ENCODE measurements at regions not wholly inside any gene's neighbourhood (a gene's known extent, or its start where the extent isn't known, plus 50 kb on each side); places are given as distances from the start of the nearest gene placed in this dataset.

GRCh38 chr16:63244631-63245030 is 1208.4 kb upstream of the CDH8 start:
- Histone ChIP-seq H3K9me2 (ENCODE audit: insufficient read depth, low read length) (no peaks in the 10 kb centered on the region), H3K27ac (ENCODE audit: low read length) (no peak overlapping the region), H3K9ac (ENCODE audit: low read length) (no peak overlapping the region), H3K4me2 (ENCODE audit: low read length) (no peak overlapping the region), H4K20me1 (ENCODE audit: insufficient read depth) (no peaks in the 10 kb centered on the region), H3K79me2 (replicated peaks; ENCODE audit: insufficient read depth, low read length) (no peaks in the 10 kb centered on the region), H3F3A (ENCODE audit: insufficient read depth, low read length, poor library complexity, severe bottlenecking) (no peaks in the 10 kb centered on the region), H3K4me3 (ENCODE audit: low read length) (no peak overlapping the region), H2AFZ (ENCODE audit: low read depth, low read length) (no peak overlapping the region), H3K27me3 (ENCODE audit: insufficient read depth, low read depth, low read length) (no peaks in the 10 kb centered on the region), H3K9me3 (ENCODE audit: low read length) (no peaks in the 10 kb centered on the region), H3K36me3 (ENCODE audit: insufficient read depth, low read length) (no peaks in the 10 kb centered on the region)
- TF ChIP-seq EZH2 (IDR thresholded peaks at IDR 0.05; ENCODE audit: borderline replicate concordance, insufficient read depth, low read length, poor library complexity, severe bottlenecking) = no peak
- no peak for TF ChIP-seq EP300 (conservative IDR thresholded peaks at IDR 0.05; ENCODE audit: poor library complexity, severe bottlenecking)
- no peak for TF ChIP-seq REST (IDR thresholded peaks at IDR 0.05; ENCODE audit: borderline replicate concordance)
- no peak for TF ChIP-seq CTCF (IDR thresholded peaks at IDR 0.05; ENCODE audit: poor library complexity, severe bottlenecking)
- no peak for TF ChIP-seq RAD21 (conservative IDR thresholded peaks at IDR 0.05)
- no peak for TF ChIP-seq SMC3 (conservative IDR thresholded peaks at IDR 0.05; ENCODE audit: poor library complexity)
- no peak for TF ChIP-seq MXI1 (conservative IDR thresholded peaks at IDR 0.05; ENCODE audit: poor library complexity, severe bottlenecking)
- no peak for TF ChIP-seq POLR2AphosphoS5 (IDR thresholded peaks at IDR 0.05)
- TF ChIP-seq TAF1 (IDR thresholded peaks at IDR 0.05; ENCODE audit: low read depth) = no peak

- no peaks in the 10 kb centered on the region for H3K79me2 ChIP-seq (replicated peaks; ENCODE audit: insufficient read depth, low read length)
- TF ChIP-seq TAF1 (IDR thresholded peaks at IDR 0.05; ENCODE audit: low read depth) (no peak), CTCF (IDR thresholded peaks at IDR 0.05; ENCODE audit: poor library complexity, severe bottlenecking) (no peak), EP300 (conservative IDR thresholded peaks at IDR 0.05; ENCODE audit: poor library complexity, severe bottlenecking) (peak; percentile 99), SMC3 (conservative IDR thresholded peaks at IDR 0.05; ENCODE audit: poor library complexity) (peak; percentile 31), RAD21 (conservative IDR thresholded peaks at IDR 0.05) (peak; percentile 23), EZH2 (IDR thresholded peaks at IDR 0.05; ENCODE audit: borderline replicate concordance, insufficient read depth, low read length, poor library complexity, severe bottlenecking) (no peak), REST (IDR thresholded peaks at IDR 0.05; ENCODE audit: borderline replicate concordance) (peak; percentile 41), POLR2AphosphoS5 (IDR thresholded peaks at IDR 0.05) (peak; percentile 96)
- H3K9me2 ChIP-seq (ENCODE audit: insufficient read depth, low read length) = no peaks in the 10 kb centered on the region
- H3K4me3 ChIP-seq (ENCODE audit: low read length) = no peak overlapping the region
- no peaks in the 10 kb centered on the region for H4K20me1 ChIP-seq (ENCODE audit: insufficient read depth)
- no peaks in the 10 kb centered on the region for H3K9me3 ChIP-seq (ENCODE audit: low read length)
- H3F3A ChIP-seq (ENCODE audit: insufficient read depth, low read length, poor library complexity, severe bottlenecking) = no peaks in the 10 kb centered on the region
- no peak overlapping the region for H2AFZ ChIP-seq (ENCODE audit: low read depth, low read length)
- no peak overlapping the region for H3K9ac ChIP-seq (ENCODE audit: low read length)
- H3K4me2 ChIP-seq (ENCODE audit: low read length) = no peak overlapping the region
- H3K27me3 ChIP-seq (ENCODE audit: insufficient read depth, low read depth, low read length) = no peaks in the 10 kb centered on the region
- no peaks in the 10 kb centered on the region for H3K36me3 ChIP-seq (ENCODE audit: insufficient read depth, low read length)
- H3K27ac ChIP-seq (ENCODE audit: low read length) = no peak overlapping the region
Measured at GRCh38 chr16:63241497-63242028, 1205.3 kb upstream of the CDH8 start.
